ENCODE measurements at regions not wholly inside any gene's neighbourhood (a gene's known extent, or its start where the extent isn't known, plus 50 kb on each side); places are given as distances from the start of the nearest gene placed in this dataset.

- TF ChIP-seq CTCF (conservative IDR thresholded peaks at IDR 0.05; ENCODE audit: low read depth, low read length) (no peak), MXI1 (IDR thresholded peaks at IDR 0.05; ENCODE audit: borderline replicate concordance, low read depth, low read length) (no peak), CEBPB (IDR thresholded peaks at IDR 0.05; ENCODE audit: low read depth, low read length) (no peak), ELK1 (IDR thresholded peaks at IDR 0.05; ENCODE audit: borderline replicate concordance, low read depth, low read length) (no peak), FOS (IDR thresholded peaks at IDR 0.05; ENCODE audit: low read depth, low read length) (no peak), USF2 (IDR thresholded peaks at IDR 0.05; ENCODE audit: low read depth, low read length) (no peak), RCOR1 (IDR thresholded peaks at IDR 0.05; ENCODE audit: insufficient replicate concordance, low read length) (no peak), POLR2A (IDR thresholded peaks at IDR 0.05; ENCODE audit: low read depth, low read length) (no peak), RFX5 (IDR thresholded peaks at IDR 0.05; ENCODE audit: low read depth, low read length) (no peak), MAFK (IDR thresholded peaks at IDR 0.05; ENCODE audit: low read depth, low read length) (no peak)
Measured at GRCh38 chr3:88632226-88632625, 475.2 kb upstream of the EPHA3 start.

Data from IMR-90 (cell line).